ENCODE measurements at regions not wholly inside any gene's neighbourhood (a gene's known extent, or its start where the extent isn't known, plus 50 kb on each side); places are given as distances from the start of the nearest gene placed in this dataset.
"Not testable (repeated sequence)": the region's sequence is repeated elsewhere in the genome, so short reads cannot be mapped to it uniquely, and the experiment has no call there.

GRCh38 chr16:29160171-29160570 is 175.3 kb downstream of the LAT start:
- not testable (repeated sequence) for DNase-seq (ENCODE audit: low read depth)

GRCh38 chr16:29159603-29160002 is 174.8 kb downstream of the LAT start:
- DNase-seq (ENCODE audit: low read depth): not testable (repeated sequence)

GRCh38 chr16:29158785-29159184 is 173.9 kb downstream of the LAT start:
- DNase-seq (ENCODE audit: low read depth): no peak

- DNase-seq (ENCODE audit: low read depth): not testable (repeated sequence)
Measured at GRCh38 chr16:29158031-29158784, 173.4 kb downstream of the LAT start.

- not testable (repeated sequence) for DNase-seq (ENCODE audit: low read depth)
Measured at GRCh38 chr16:29157051-29157923, 172.4 kb downstream of the LAT start.

- DNase-seq (ENCODE audit: low read depth): no peak
Measured at GRCh38 chr16:29156511-29156910, 171.7 kb downstream of the LAT start.

GRCh38 chr16:29155866-29156200 is 171.0 kb downstream of the LAT start:
- not testable (repeated sequence) for DNase-seq (ENCODE audit: low read depth)

GRCh38 chr16:29155131-29155865 is 170.4 kb downstream of the LAT start:
- DNase-seq (ENCODE audit: low read depth): peak; percentile 17

GRCh38 chr16:29154676-29155121 is 169.8 kb downstream of the LAT start:
- no peak for DNase-seq (ENCODE audit: low read depth)

GRCh38 chr16:29154088-29154487 is 169.2 kb downstream of the LAT start:
- no peak for DNase-seq (ENCODE audit: low read depth)

- DNase-seq (ENCODE audit: low read depth): not testable (repeated sequence)
Measured at GRCh38 chr16:29153307-29153706, 168.5 kb downstream of the LAT start.

- DNase-seq (ENCODE audit: low read depth): not testable (repeated sequence)
Measured at GRCh38 chr16:29152544-29153031, 167.7 kb downstream of the LAT start.

- no peak for DNase-seq (ENCODE audit: low read depth)
Measured at GRCh38 chr16:29151317-29151716, 166.5 kb downstream of the LAT start.

- DNase-seq (ENCODE audit: low read depth): not testable (repeated sequence)
Measured at GRCh38 chr16:29149912-29150311, 165.1 kb downstream of the LAT start.

GRCh38 chr16:29148867-29149272 is 164.0 kb downstream of the LAT start:
- DNase-seq (ENCODE audit: low read depth): peak; percentile 64

GRCh38 chr16:29148131-29148691 is 163.4 kb downstream of the LAT start:
- no peak for DNase-seq (ENCODE audit: low read depth)

GRCh38 chr16:29147710-29148109 is 162.9 kb downstream of the LAT start:
- DNase-seq (ENCODE audit: low read depth): not testable (repeated sequence)

GRCh38 chr16:29146808-29147643 is 162.2 kb downstream of the LAT start:
- not testable (repeated sequence) for DNase-seq (ENCODE audit: low read depth)

GRCh38 chr16:29146266-29146665 is 161.4 kb downstream of the LAT start:
- no peak for DNase-seq (ENCODE audit: low read depth)

- not testable (repeated sequence) for DNase-seq (ENCODE audit: low read depth)
Measured at GRCh38 chr16:29145486-29146225, 160.8 kb downstream of the LAT start.
